HG02759 (cell line): ENCODE measurements at regions not wholly inside any gene's neighbourhood (a gene's known extent, or its start where the extent isn't known, plus 50 kb on each side); places are given as distances from the start of the nearest gene placed in this dataset.

Experiments
- ATAC-seq: cut with Tn5 transposase; IDR thresholded peaks from one replicate; pipeline ENCODE4 v1.9.1; 2021; ENCODE audit warnings: mild to moderate bottlenecking, moderate library complexity; ENCODE audit not compliant: unreplicated experiment

GRCh38 chr11:122323754-122324421 is 207.9 kb upstream of the BLID start:
- no peak for ATAC-seq

GRCh38 chr11:122322329-122322728 is 206.3 kb upstream of the BLID start:
- ATAC-seq, result no peak

DNA sequence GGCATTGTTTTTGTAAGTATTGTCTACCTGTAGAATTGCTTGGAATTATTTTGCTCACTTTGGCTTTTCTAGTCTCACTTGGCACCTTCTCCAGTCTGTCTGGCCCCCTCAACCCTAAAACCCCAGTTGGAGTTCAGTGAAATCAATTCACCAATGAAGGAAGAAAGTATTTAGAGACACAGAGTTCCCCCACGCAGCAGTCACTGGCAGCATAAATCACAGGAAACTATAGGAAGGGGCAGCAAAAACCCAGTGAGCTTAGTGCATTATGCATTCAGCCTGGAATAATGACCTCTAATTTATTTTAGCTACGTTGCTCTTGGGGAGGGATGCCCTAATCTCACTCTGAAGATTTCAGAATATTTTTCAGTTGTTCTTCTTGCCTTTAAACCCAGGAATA is 204.7 kb upstream of the BLID start:
- ATAC-seq, result no peak

GRCh38 chr11:122319691-122320620 is 203.9 kb upstream of the BLID start:
- no peak for ATAC-seq

- ATAC-seq, result no peak
These were observed 203.1 kb upstream of the BLID start for GRCh38 chr11:122319085-122319484.

DNA sequence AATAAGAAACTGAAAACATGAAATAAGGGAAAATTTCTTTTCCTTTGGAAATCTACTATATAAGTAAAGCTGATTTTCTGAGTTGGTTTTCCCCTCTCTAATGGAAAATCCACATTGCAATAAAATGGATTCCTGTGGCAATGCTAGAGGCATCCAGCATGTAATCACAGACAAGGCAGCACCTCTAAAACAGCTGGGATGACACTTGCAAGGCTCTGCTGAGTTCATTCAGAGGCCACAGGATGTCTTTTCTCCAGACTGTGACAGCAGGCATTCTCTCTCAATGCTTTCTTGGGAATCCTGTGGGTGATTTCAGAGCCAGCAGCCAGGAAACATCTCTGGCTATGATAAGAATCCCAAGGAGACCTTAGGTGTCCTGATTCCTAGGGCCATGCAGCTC is 201.3 kb upstream of the BLID start:
- ATAC-seq, result no peak

DNA sequence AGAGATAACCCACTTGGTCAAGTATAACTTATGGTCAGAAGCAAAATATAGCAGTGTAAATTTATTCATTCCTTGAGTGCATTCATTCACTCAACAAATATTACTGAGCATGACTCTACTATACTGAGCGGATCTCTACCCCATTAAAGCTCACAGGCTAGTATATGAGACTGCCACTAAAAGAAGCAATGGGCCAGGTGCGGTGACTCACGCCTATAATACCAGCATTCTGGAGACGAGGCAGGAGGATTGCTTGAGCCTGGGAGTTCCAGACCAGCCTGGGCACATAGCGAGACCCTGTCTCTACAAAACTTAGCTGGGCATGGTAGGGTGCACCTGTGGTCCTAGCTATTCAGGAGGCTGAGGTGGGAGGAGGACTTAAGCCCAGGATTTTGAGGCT is 197.6 kb upstream of the BLID start:
- ATAC-seq, result no peak

DNA sequence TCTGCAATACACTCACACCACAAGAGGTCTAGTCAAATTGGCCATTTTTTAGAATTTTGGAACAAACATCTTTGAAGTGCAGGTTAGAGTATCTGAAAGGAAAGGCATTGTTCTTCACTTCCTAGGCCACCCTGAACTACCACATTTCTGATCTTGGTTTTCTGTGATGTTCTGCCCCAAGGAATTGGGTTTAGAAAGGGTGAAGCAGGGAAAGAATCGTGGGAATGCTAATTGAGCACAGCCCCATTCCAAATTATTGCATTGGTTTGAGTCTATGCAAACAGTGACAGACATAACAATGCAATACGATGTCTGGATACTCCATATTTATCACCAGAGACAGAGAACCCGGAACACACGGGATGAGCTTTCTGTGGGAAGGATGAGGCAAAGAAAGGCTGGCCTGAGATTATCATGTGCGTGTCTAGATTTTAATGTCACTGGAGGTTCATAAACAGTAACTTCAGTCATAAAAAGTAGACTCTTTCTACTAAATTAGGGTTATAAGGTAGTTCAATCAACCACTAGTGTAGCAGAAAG is 195.3 kb upstream of the BLID start:
- ATAC-seq, result no peak

- ATAC-seq, result no peak
These were observed 194.8 kb upstream of the BLID start for GRCh38 chr11:122310766-122311165.

DNA sequence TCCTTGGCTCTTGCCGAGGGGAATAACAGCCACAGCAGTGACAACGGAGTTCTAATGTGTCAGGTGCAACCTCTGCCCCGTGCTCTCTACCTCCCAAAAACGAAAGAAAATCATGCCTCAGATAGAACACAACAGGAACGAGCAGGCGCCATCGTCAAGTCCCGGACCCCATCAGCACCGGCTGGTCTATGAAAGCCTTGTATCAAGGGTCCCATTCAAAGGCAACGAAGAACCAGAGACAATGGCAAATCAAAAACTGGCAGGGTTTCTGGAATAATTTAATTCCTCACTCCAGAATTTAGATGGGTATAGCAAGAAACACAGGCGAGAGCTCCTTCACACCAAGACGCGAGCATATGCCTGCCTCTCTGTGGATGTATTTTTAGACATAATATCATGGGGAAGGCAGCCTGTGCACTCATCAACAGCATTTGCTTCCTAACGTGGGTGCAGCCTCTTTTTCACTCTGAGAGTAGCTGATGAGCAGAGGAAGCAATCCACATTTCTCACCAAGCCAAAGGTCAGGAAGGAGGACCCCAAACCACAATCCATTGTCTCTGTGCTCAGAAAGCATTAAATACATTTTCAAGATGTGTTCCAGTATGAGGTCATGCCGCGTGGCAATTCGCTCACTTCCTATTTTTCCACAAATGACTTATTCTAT is 193.4 kb upstream of the BLID start:
- no peak for ATAC-seq

- no peak for ATAC-seq
These were observed 192.2 kb upstream of the BLID start for GRCh38 chr11:122308226-122308625.

DNA sequence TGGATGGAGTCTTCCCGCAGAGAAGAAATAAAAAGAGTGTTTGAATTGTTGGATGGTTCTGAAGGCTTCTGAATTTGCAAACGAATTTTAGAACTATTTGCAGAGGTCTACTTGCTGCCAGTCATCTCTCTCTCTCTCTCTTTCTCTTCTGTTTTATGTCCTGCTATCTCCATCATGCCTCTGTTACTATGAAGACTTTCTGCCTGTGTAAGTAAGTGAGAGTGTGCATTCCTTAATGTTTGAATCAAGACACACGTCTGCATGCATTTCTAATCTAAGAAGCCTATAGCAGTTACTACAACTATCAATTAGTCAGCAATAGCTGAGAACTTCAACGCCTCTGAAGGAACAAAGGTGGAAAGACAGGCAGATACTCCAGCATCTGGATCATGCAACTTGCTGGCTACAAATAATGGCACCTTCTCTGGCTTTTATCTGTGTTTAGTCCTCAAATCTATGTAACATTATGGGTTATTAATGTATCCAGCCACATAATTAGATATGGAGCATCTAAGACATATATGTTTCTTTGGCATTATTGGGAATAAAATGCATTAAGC is 191.5 kb upstream of the BLID start:
- no peak for ATAC-seq

GRCh38 chr11:122306831-122307391 is 190.9 kb upstream of the BLID start:
- ATAC-seq, result no peak

GRCh38 chr11:122305426-122306320 is 189.7 kb upstream of the BLID start:
- no peak for ATAC-seq

- no peak for ATAC-seq
These were observed 189.0 kb upstream of the BLID start for GRCh38 chr11:122304973-122305372.

DNA sequence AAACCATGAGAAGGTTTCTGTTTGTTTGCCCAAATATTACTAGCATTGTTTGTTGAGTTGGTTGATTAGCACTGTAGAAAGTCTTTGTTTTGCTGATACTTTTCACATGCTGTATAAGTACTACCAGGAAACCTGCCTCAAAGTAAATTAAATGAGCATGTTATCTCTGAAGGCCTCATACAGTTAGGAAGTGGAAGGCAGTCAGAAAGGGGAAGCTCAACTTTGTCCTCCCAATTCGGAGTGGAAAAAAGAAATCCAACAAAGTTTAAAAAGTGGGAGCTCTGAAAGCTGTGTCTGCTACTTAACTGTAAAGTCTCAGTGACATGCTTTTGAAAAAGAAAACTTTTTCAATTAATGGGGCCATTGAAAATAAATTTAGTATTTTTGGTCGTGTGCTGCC is 188.3 kb upstream of the BLID start:
- ATAC-seq, result no peak

DNA sequence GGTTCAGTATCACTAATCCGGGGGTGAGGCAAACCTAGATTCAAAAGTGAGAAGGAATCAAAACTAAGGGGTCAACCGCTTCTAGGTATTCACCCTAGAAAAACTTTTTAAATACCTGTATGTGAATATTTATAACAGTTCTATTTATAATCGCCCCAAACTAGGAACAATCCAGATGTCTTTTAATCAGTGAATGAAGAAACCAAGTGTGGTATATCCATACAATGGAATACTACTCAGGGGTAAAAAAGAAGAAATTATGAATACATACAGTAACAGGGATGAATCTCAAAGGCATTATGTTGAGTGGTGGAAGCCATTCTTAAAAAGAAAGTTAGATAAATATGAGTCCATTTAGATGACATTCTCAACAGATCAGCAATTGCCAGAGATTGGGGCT is 178.0 kb upstream of the BLID start:
- ATAC-seq, result no peak

- ATAC-seq, result no peak
These were observed 177.4 kb upstream of the BLID start for GRCh38 chr11:122293296-122294023.

DNA sequence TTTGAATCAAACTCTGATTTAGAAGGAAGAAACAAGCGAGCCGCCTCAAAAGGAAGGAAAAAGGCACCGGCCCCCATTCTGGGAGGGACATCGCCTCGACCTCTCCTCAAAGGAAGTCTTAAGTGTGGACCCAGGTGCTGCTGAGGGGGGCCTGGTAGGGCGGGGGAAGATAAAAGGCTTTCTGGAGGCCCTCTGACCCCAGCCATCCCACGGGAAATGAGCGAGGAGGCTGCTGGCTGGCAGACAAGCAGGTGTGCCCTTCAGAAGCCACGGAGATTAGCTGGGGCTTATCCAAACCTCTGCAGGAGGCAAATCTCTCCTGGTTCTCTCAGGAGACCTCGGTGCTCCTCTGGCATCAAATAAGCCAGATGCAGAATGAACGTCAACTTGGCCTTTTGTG is 171.4 kb upstream of the BLID start:
- no peak for ATAC-seq
